ENCODE measurements at regions not wholly inside any gene's neighbourhood (a gene's known extent, or its start where the extent isn't known, plus 50 kb on each side); places are given as distances from the start of the nearest gene placed in this dataset.

DNA sequence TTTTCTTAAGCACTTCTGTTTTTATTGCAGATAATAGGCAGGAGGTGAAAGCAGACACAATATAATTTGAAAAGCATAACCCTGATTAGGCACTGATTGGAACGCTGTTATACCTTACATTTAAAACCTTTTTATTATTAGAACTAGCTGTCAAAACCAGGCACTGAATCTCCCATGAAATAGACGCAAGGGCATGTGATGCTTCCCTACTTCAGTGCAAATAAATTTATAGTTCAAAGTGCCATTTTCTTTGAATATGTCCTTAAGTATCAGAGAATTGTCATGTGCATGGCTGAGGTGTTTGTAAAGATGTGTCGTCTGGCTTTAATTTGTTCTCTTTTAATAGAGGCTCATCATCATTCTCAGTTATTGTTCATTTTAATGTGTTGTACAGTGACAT is 386.0 kb downstream of the NR2F2 start:
- DNase-seq (ENCODE audit: low read depth in 2 of 2, low spot score in 1 of 2): no peak

DNA sequence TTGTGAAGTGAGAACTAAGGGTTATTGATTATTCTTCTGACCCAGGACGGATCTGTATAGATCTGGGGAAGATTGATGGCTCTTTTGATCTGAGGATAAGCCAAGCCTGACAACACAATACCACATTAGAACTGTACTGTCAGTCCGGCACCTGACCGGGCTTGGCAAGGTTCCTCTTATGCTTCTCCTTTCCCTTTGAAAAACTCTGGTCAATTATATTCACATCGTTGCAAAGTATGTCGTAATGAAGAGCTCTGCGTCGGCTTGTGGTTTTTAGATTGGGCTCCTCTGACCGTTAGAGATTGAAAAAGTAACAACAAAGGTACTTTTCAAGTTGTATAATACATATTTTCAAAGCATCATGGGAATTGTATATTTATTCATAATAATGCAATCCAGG is 389.8 kb downstream of the NR2F2 start:
- DNase-seq (ENCODE audit: low read depth in 2 of 2, low spot score in 1 of 2): no peak

DNA sequence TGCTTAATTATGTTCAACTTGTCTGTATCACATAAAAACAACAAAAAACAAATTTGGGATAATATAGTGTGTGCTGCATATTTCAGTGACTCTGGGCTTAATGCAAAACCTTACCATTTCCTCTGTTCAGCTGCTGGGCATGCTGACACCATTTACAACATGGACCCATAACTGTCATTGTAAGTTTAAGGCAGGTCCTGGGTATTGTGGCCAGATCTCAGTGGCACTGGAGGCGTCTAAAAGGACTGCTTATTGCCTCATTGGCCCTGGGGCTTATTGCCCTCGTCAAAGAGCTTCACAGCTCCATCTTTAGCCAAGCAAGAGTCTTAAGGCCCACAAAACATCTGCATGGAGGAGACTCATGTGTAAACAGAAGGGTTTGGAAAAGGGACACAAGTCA is 390.2 kb downstream of the NR2F2 start:
- no peak for DNase-seq (ENCODE audit: low read depth in 2 of 2, low spot score in 1 of 2)

DNA sequence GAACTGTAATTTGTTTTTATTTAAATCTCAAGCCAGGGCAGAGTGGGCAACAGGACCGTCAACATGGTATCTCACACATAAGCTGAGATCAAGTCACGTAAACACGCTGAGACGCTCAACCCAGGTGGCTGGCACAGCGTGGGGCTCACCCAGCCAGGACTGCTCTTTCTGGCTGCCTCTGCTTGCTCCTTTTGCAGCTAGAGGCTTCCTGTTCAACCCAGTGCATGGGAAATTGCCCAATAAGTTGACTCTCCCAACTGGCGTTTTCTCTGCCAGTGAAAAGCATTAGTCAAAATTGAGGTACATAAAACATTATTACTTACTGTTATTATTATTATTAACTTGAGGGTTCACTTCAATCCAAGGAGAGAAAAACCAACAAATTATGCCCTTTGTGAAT is 398.1 kb downstream of the NR2F2 start:
- no peak for DNase-seq (ENCODE audit: low read depth in 2 of 2, low spot score in 1 of 2)

DNA sequence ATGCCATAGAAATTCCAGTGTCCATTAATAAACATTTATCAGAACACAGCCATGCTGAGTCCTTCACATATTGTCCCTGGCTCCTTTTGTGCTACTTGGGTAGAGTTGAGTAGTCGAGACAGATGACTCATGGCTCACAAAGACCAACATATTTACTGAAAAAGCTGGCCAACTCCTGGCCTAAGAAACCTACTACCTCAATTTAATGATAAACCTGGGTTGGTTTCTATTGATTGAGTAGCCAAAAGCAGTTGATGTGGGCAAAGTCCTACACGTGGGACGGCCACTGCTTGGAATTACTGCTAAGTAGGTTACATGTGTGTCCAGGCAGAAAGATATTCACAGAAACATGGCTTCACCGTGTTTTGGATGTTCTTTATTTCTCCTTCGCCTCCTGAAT is 402.2 kb downstream of the NR2F2 start:
- no peak for DNase-seq (ENCODE audit: low read depth in 2 of 2, low spot score in 1 of 2)

DNA sequence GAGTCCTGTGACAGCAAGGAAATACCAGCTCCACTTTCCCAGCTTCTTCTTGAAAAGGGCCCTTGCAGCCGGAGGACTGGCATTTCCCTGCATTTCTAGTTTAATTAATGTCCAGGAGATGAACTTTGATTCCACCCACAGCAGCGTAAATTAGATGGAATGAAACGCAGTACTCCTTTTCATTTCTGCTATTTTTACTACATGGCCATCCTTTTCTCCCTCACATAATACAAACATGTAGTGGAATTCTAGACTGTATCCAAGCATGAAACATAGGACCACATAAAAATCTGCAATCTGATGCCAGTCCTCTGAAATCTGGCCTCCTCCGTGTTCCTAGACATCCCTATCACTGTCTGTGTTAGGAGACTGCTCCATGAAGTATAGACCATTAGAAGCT is 403.2 kb downstream of the NR2F2 start:
- no peak for DNase-seq (ENCODE audit: low read depth in 2 of 2, low spot score in 1 of 2)

DNA sequence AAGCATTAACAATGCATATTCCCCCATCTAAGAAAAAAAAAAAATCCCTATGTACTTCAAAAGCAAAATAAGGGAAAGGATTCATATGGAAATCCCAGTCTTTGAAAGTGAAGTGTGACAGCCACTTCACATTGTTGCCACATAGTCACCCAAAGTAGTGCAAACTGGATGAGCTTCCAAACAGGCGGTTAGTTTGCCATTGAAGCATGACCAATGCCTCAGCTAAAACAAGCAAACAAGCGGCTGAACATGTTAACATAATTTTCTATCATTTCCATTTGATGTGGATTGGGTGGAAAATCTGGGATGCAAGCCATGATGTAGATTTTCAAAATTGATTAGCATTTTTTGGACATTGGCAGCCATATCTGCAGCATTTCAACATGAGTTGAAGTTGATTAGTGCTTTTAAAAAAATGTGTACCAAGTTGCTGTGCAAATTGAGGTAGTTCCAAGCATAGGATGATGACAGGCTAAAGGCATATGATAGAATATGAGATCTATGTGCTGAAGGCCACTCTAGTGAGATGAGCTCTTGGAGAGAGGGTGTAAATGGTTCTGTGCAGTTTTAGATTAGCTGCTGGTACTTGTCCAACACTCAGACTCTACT is 405.2 kb downstream of the NR2F2 start:
- no peak for DNase-seq (ENCODE audit: low read depth in 2 of 2, low spot score in 1 of 2)

DNA sequence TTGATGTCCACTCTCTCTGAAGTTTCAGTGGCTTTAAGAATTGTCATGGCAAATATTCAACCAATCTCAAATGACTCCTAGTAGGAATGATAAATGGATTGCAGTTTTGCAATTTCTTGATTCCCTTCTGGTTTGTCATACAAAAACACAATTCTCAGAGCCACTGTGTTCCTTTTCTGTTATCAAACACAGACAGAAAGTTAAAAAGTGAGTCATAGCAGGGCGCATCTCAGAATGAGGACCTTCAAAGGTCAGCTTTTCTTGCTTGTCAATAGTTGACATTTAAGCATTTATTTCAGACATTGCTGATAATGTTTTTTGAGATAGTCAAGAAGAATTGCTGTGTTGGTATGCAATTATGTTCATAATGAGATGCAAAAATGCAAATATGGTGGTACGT is 405.9 kb downstream of the NR2F2 start:
- DNase-seq (ENCODE audit: low read depth in 2 of 2, low spot score in 1 of 2): no peak

DNA sequence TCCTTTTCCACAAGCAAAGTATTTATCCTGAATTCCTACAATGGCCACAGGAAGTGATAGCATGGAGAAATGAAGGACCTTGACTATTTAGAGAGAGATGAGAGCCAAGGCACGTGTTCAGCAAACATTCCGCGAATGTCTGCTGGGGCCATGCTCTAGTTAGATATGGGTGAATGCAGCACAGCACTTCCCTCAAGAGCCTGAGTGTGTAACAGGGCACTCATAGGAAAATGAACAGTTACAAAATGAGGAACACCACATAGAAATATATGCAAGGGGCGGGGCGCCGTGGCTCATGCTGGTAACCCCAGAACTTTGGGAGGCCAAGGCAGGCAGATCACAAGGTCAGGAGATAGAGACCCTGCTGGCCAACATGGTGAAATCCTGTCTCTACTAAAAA is 406.9 kb downstream of the NR2F2 start:
- no peak for DNase-seq (ENCODE audit: low read depth in 2 of 2, low spot score in 1 of 2)

DNA sequence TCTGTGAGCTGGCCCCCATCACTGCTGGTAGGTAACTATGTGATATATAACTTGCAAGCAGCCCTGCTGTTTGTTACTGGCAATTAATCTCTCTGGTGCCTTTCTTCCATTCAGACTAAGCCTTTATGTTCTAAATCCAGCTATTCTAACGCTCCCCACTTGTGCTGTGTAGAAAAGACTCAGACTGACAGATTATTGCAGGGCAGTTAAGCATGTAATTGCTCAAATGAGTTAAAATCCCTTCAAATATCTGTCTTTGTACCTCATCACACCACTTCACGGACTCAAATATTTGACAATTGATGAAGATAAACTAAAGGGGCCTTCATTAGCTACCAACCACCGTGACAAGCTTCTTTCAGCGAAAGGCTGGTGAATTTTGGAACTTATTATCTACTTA is 416.2 kb downstream of the NR2F2 start:
- DNase-seq (ENCODE audit: low read depth in 2 of 2, low spot score in 1 of 2): no peak

DNA sequence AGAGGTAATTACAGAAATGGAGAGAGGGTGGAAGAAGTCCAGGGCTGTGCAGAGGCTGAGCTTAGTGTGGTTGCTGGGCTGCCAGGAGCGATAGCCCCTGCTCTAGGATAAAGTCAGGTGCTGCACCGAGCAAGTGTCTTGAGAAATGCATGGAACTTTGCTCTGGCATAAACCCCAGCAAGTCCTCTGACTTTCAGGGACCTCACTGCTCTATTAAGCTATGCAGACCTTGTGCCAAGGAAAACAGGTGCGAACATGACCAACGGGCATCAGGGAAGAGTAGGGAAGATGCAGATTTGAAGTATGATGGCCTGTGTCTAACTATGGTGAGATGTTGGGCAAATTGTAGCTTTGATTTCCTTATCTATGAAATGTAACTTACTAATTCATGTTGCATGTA is 416.8 kb downstream of the NR2F2 start:
- DNase-seq (ENCODE audit: low read depth in 2 of 2, low spot score in 1 of 2): no peak

DNA sequence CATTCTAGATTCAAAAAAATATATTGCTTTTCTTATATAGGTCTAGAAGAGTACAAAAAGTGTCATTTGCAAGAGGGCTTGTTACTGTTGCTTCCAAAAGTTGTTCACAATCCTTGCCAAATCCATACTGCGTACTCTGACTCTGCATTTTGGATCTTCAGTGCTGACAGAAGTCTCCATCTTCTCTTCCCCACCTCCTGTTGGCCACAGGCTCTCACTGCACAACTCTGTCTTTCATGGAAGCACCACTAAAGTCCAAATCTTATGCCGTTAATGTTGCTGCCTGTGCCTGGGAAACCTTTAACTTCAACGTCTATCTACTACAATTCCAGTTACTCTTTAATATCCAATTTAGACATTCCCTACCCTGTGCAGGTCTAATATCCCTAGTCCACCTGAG is 419.9 kb downstream of the NR2F2 start:
- DNase-seq (ENCODE audit: low read depth in 2 of 2, low spot score in 1 of 2): no peak

DNA sequence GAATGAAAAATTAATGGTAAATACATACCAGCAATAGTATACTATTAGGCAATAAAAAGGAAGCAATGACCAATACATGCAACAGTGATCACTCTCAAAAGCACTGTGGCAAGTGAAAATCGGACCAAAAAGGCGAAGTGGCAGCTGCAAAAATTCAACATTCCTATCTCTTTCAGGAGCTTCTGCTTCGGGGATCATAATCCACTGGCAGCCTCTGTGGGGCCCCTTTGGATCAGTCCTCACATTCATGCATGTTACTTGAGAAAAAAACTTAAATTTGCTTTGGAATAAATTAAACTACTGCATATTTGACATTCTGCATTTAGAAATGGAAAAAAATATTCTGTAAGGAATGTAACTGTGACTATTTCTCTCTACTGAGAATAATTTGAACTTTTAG is 425.6 kb downstream of the NR2F2 start:
- no peak for DNase-seq (ENCODE audit: low read depth in 2 of 2, low spot score in 1 of 2)

DNA sequence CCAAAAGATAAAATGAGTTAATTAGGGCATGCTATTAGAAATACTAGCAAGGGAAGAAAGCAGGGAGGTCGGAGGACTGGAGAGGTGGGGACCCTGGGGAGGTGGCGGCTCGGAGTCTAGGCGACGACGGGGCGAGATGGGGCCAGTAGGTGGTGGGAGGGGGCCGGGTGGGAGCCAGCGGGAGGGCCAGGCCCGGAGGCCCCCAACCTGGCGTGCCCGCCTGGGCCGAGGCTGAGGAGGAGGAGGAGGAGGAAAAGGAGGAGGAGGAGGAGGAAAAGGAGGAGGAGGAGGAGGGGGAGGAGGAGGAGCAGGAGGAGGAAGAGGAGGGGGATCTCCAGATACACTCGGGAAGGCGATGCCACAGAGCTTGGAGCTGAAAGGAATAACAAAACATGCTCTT is 426.2 kb downstream of the NR2F2 start:
- DNase-seq (ENCODE audit: low read depth in 2 of 2, low spot score in 1 of 2): no peak

DNA sequence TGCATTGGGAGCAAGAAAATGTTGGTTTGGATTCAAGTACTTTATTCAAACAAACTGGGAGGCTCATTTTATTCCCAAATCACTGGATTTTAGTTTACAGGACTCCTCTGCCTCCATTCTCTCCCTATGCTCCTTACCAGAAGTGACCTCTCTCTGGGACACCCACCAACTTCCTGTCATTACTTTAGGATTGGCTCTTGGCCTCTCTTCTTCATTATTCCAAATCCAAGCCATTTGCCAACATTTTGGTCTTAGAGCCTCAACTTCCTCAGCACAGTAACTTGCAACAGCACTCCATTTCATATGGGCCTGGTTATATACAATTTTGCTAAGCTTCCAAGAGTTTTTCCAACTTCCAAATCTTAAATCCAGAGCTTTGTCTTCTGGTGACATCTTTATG is 432.1 kb downstream of the NR2F2 start:
- no peak for DNase-seq (ENCODE audit: low read depth in 2 of 2, low spot score in 1 of 2)

DNA sequence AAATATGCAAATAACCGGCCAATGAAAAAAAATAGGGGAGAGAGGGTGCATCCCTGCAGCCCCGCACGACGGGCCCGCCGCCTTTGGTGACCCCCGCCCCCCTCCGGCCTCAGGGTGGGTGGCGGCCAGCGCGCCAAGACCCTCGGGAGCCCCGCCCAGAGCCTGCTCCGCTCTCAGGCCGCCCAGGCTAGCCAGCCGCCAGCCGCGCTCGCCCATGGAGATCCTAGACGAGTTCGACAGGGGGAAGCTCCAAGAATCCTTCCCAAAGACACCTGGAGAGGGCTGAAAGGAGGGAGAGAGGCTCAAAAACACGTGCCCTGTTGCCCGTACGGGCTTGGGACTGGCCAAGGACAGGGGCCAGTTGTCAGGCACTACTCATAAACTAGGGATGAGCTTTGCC is 434.0 kb downstream of the NR2F2 start:
- no peak for DNase-seq (ENCODE audit: low read depth in 2 of 2, low spot score in 1 of 2)

DNA sequence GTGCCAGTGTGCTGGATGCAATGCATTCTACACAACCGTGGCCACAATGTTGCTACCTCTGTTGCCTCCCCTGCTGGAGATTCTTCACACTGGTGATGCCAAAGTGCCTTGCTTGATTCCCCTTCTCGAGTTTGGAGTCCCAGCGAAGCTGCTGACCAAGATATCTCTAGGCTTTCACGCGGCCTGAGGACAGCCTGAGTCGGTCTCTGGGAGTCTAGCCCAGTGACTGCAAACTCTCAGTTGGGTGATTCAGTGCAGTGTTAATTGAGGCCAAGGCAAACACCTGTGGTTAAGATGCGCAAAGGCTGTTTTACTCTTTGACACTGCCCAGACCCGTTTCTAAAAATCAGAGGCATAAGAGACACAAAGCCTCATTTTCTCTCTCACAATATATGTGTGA is 434.4 kb downstream of the NR2F2 start:
- no peak for DNase-seq (ENCODE audit: low read depth in 2 of 2, low spot score in 1 of 2)

DNA sequence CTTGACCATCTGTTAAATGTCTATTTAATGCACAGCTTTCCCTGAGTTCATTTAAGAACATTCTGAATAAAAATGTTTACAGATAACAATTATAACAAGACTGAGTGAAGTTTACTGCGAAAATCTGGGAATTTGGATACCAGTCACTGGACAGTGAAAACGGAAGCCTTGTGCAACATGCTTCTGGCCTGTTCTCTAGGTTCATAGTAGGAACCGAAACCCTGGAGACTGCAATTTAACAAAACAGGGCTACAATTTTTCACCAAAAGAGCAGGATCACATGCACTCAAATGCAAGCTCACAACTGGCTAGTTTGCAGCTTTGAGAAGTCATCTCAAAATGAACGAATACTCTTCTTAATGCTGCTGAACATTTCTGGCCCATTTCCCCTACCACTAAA is 435.9 kb downstream of the NR2F2 start:
- DNase-seq (ENCODE audit: low read depth in 2 of 2, low spot score in 1 of 2): no peak

DNA sequence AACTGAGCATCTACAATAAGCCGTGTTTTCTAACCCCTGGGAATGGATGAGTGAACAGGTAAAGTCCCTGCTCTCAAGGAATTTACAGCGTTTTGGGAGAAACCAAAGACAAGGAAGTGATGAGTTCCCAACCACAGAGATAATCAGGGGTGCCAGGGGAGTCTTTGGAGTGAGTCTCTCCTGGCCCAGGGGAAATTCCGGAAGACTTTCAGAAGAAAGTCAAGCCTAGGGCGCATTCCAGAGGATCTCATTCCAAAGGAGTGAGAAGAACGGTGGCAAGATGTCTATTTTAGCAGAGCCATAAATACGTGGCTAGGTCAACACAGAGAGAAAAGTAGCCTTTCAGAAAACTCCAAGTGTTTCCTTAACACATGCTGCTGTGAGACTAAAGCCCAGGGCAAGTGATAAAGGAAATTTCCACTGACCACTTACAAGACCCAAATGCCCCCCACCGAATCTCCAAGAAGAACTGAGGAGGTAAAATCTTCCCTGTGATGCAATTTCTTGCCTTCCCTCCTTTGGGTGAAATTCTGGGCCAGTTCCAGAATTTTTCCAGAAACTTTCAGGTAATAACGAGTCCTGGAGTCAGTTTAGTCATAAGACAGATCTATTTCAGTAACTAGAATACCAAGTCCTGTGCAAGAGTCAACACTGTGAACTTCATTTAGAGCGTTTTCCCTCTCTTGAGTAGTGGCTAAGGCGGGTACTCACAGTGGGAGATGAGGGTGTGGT is 437.4 kb downstream of the NR2F2 start:
- no peak for DNase-seq (ENCODE audit: low read depth in 2 of 2, low spot score in 1 of 2)

DNA sequence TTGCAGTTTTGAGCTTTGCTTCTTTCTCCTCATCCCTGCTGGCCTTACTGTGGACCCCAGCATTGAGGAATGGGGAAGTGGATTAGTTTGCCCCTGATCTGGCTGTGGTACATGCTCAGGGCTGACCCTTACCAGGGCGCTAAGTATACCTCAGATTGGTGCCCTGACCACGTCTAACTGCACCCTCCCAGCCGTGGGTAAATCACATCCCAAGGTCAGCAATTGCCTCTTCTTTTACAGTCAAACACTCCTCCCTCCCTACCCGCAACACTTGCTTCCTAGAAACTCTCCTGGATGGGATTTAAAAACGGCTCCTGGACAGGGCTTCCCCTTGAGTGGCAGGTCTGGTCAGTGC is 437.9 kb downstream of the NR2F2 start:
- no peak for DNase-seq (ENCODE audit: low read depth in 2 of 2, low spot score in 1 of 2)

DNA sequence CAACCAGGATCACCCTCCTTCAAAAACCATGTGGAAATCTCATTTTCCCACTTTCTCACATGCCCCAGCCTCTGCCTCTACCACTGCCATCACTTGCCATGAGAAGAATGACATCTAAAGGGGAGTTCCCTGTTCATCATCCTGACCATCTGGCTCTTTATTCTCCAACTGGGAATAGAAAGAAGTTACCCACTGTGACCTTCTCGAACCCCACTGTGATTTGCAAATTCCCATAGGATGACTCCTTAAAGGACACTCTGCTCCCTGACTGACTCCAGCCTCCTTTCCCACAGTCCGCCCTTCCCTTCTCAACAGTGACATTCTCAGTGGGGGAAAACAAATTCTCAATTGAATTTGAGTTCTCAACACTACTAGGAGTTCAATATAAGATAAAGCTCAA is 440.5 kb downstream of the NR2F2 start:
- DNase-seq (ENCODE audit: low read depth in 2 of 2, low spot score in 1 of 2): no peak

DNA sequence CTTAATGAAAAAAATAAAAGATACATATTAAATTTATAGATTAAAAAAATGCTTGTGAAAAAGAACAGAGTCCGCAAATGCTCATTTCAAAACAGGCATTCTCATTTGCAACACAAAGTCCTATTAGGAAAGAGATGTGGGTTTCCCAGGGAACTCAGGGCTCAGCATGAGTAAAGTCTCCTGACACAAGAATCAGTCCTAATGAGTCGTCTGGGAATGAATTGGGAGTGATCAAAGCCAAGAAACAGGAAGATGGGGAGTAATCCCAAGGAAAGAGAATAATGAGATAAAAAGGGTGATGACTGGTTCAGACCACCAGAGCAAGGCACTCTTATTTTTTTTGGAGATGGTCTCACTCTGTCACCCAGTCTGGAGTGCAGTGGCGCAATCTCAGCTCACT is 443.7 kb downstream of the NR2F2 start:
- DNase-seq (ENCODE audit: low read depth in 2 of 2, low spot score in 1 of 2): no peak

DNA sequence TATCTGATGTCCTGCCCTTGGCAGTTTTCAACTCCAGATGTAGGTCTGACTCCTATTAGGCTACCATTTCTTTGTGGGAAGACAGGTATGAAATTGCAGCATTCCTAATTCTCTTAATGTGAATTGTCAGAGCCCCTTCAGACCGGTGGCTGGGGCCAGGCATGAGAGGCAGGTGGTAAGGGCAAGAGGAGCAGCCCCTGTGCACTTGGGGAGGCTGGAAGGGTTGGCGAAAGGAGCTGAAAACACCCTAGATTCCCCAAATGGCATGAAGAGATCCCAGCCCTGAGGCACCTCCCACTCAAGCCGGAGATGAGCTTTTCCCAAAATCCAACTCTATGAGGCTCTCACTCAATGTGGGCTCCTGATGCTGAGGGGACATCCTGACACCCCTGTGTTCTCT is 453.2 kb downstream of the NR2F2 start:
- DNase-seq (ENCODE audit: low read depth in 2 of 2, low spot score in 1 of 2): no peak
